ENCODE measurements at regions not wholly inside any gene's neighbourhood (a gene's known extent, or its start where the extent isn't known, plus 50 kb on each side); places are given as distances from the start of the nearest gene placed in this dataset.

DNA sequence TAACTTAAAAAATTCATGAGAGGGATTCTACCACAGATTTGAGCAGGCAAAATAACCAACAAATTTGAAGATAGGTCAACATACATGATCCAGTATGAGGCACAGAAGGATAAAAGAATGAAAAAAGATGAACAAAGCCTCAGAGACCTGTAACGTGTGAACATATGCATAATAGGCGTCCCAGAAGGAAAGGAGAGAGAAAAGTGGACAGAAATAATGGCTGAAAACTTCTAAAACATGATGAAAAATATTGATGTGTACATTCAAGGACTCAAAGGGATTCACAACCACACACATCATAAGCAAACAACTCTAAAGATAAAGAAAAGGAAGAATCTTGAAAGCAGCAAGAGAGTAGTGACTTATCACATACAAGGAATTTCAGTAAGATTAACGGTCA lies 100.1 kb upstream of the PARD3B start:
- H3K4me1 ChIP-seq: no peaks in the 10 kb centered on the region
- H3K36me3 ChIP-seq: no peaks in the 10 kb centered on the region
- TF ChIP-seq, protein P1, sequence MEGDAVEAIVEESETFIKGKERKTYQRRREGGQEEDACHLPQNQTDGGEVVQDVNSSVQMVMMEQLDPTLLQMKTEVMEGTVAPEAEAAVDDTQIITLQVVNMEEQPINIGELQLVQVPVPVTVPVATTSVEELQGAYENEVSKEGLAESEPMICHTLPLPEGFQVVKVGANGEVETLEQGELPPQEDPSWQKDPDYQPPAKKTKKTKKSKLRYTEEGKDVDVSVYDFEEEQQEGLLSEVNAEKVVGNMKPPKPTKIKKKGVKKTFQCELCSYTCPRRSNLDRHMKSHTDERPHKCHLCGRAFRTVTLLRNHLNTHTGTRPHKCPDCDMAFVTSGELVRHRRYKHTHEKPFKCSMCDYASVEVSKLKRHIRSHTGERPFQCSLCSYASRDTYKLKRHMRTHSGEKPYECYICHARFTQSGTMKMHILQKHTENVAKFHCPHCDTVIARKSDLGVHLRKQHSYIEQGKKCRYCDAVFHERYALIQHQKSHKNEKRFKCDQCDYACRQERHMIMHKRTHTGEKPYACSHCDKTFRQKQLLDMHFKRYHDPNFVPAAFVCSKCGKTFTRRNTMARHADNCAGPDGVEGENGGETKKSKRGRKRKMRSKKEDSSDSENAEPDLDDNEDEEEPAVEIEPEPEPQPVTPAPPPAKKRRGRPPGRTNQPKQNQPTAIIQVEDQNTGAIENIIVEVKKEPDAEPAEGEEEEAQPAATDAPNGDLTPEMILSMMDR (IDR thresholded peaks at IDR 0.05): no peak
- DNase-seq (no peak), ATAC-seq (no peak)
- H3K27ac ChIP-seq: no peak overlapping the region
- no peaks in the 10 kb centered on the region for H3K27me3 ChIP-seq (ENCODE audit: low read depth)
- intact Hi-C loops (cut with DNase I): no loop called here
- H3K9me3 ChIP-seq: no peaks in the 10 kb centered on the region
- no peak overlapping the region for H3K4me3 ChIP-seq

DNA sequence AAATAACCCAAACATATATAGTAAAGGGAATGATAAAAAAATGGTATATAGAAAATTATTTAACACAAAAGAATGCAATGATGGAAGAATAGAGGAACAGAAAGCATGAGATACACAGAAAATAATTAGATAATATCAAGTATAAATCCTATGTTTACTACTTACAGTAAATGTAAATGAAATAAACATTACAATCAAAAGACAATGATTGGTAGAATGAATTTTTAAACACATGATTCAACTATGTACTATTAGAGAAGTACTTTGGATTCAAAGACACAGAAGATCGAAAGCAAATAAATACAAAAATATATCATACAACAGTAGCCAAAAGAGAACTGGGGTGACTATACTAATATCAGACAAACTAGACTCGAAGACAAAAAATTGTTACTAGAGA lies 97.6 kb upstream of the PARD3B start:
- intact Hi-C loops (cut with DNase I): no loop called here

DNA sequence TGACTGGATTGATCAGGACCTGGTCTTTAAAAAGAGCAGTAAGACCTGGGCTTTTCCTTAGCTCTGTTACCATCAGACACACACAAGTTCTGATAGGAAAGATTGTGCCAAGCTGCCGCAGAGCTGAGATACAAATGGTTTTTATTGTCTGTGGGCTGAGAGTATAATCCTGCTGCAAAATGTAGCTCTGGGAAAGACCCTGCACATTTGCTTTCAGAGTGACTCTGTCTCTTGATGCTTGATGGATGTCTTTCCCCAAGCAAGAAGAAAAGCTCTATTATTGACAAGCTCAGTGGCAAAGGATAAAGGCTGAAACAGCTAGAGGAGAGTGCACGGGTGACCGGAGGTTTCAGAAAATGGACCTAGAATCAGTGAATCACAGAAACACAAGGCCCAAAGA lies 95.3 kb upstream of the PARD3B start:
- Histone ChIP-seq H3K36me3 (no peaks in the 10 kb centered on the region), H3K4me1 (peaks cover 23% of the 10 kb centered on the region), H3K27ac (no peak overlapping the region), H3K4me3 (no peak overlapping the region), H3K9me3 (no peaks in the 10 kb centered on the region), H3K27me3 (ENCODE audit: low read depth) (no peaks in the 10 kb centered on the region)
- TF ChIP-seq, protein P1 (IDR thresholded peaks at IDR 0.05): no peak
- intact Hi-C loops (cut with DNase I): no loop called here
- no peak for ATAC-seq
- no peak for DNase-seq

More for the DNA sequence above, 97.6 kb upstream of the PARD3B start:
- TF ChIP-seq, protein P1 (IDR thresholded peaks at IDR 0.05): no peak
- H3K27me3 ChIP-seq (ENCODE audit: low read depth): no peaks in the 10 kb centered on the region
- DNase-seq: no peak
- no peaks in the 10 kb centered on the region for H3K9me3 ChIP-seq
- no peak for ATAC-seq
- H3K4me1 ChIP-seq: peaks cover 2% of the 10 kb centered on the region
- H3K27ac ChIP-seq: no peak overlapping the region
- H3K4me3 ChIP-seq: no peak overlapping the region
- H3K36me3 ChIP-seq: no peaks in the 10 kb centered on the region

DNA sequence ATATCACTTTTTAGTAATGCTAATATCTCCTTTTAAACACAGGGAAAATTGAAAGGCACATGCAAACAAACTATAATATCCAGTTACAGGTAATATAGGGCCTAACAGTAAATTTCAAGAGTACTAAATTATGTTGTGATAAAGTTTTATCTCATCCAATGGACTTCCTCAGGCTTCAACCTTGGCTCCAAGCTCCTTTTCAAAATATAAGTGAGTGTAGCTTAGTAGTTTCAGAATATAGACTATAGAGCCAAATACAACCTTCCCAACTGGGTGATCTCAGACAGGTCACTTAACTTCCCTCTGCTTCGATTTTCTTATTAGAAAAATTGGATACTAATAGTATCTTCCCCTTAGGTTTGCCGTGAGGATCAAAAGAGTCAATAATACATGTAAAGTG lies 93.5 kb upstream of the PARD3B start:
- intact Hi-C loops (cut with DNase I): no loop called here
- ATAC-seq: no peak
- Histone ChIP-seq H3K27me3 (ENCODE audit: low read depth) (no peaks in the 10 kb centered on the region), H3K9me3 (no peaks in the 10 kb centered on the region), H3K27ac (peak overlapping the region; percentile 78), H3K4me1 (peaks cover 23% of the 10 kb centered on the region), H3K36me3 (no peaks in the 10 kb centered on the region), H3K4me3 (no peak overlapping the region)
- TF ChIP-seq, protein P1 (IDR thresholded peaks at IDR 0.05): no peak
- no peak for DNase-seq

DNA sequence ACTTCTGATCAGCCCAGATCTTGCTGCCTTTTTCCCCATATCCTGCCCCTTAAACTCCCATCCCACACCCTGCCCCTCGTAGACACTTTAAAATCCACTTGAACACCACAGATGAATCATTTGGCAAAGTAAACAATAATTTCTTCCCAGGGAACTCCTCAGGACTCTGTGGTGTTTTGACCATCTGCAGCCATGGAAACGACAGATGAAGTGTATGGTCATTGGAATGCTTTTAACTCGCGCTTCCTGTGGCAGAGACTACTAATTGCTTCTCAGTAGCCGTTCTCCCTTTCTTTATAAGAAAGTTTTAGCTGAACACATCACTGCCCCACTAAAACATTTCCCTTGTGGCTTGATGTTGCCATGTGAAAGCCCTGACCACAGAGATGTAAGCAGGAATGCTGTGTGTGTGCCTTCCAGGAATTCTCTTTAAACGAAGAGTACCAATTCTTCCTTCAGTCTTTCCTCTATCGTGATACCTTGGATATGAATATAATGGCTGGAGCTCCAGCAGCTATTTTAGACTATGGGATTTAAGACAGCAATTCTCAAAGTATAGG lies 92.7 kb upstream of the PARD3B start:
- TF ChIP-seq, protein P1 (IDR thresholded peaks at IDR 0.05): no peak
- Histone ChIP-seq H3K4me1 (peaks cover 23% of the 10 kb centered on the region), H3K4me3 (no peak overlapping the region), H3K36me3 (no peaks in the 10 kb centered on the region), H3K27ac (peak overlapping the region; percentile 78), H3K27me3 (ENCODE audit: low read depth) (no peaks in the 10 kb centered on the region), H3K9me3 (no peaks in the 10 kb centered on the region)
- DNase-seq (no peak), ATAC-seq (peak; percentile 94 to 97)
- intact Hi-C loops (cut with DNase I): no loop called here
